Ascending aorta (tissue), 2 donors: ENCODE measurements at regions not wholly inside any gene's neighbourhood (a gene's known extent, or its start where the extent isn't known, plus 50 kb on each side); places are given as distances from the start of the nearest gene placed in this dataset.
A peak's percentile ranks its signal among the peaks of the same experiment; 100 is the strongest.

Source experiments
- DNase-seq, 2 donors: peaks; one replicate each; pipeline ENCODE4 v3.0.0-alpha.2; 2019; ENCODE audit warnings: low spot score in 2 of 2
- H3K27ac ChIP-seq, 2 donors: fragments of 200-600 bp; sonication (generic); one replicate each; pipeline ENCODE4 v1.5.1; 2016 to 2017; ENCODE audit warnings: mild to moderate bottlenecking in 1 of 2
- H3K27me3 ChIP-seq: fragments of 200-600 bp; sonication (generic); one replicate; pipeline ENCODE4 v1.5.1; 2017
- H3K36me3 ChIP-seq, 2 donors: fragments of 200-600 bp; sonication (generic); one replicate each; pipeline ENCODE4 v1.5.1; 2016
- H3K4me1 ChIP-seq, 2 donors: fragments of 200-600 bp; sonication (generic); one replicate each; pipeline ENCODE4 v1.5.1; 2016 to 2017; ENCODE audit warnings: mild to moderate bottlenecking in 1 of 2
- H3K4me3 ChIP-seq, 2 donors: fragments of 200-600 bp; sonication (generic); one replicate each; pipeline ENCODE4 v1.5.1; 2016 to 2017; ENCODE audit warnings: mild to moderate bottlenecking in 1 of 2
- H3K9me3 ChIP-seq, 2 donors: fragments of 200-600 bp; sonication (generic); one replicate each; pipeline ENCODE4 v1.5.1; 2016
- CTCF ChIP-seq, 3 experiments: fragments of 200-600 bp in 2 of 3; fragments of 450-650 bp in 1 of 3; sonication (generic) in 2 of 3; IDR thresholded peaks; one replicate each; pipeline ENCODE4 v1.5.1; 2016 to 2019; ENCODE audit warnings: antibody characterized with exemption in 3 of 3, mild to moderate bottlenecking in 1 of 3, moderate library complexity in 1 of 3
- intact Hi-C: fragments of 100-400 bp; cut with DNase I; formaldehyde crosslinking; loops from one replicate; pipeline ENCODE4 v1.15.1; 2023

- Histone ChIP-seq H3K36me3 (no peaks in the 10 kb centered on the region), H3K27ac (no peak overlapping the region), H3K4me1 (no peaks in the 10 kb centered on the region), H3K27me3 (no peaks in the 10 kb centered on the region), H3K9me3 (no peaks in the 10 kb centered on the region), H3K4me3 (no peak overlapping the region)
- intact Hi-C loops, result no loop called here
- DNase-seq, result no peak
- TF ChIP-seq CTCF (IDR thresholded peaks at IDR 0.05), result peak in 2 of 3 experiments; percentile 31 to 48
These were observed 2084.3 kb downstream of the LRRC4C start for GRCh38 chr11:39374963-39375698.

- no peaks in the 10 kb centered on the region for H3K36me3 ChIP-seq
- H3K27ac ChIP-seq, result no peak overlapping the region
- no peak for TF ChIP-seq CTCF (IDR thresholded peaks at IDR 0.05)
- no peak overlapping the region for H3K4me3 ChIP-seq
- intact Hi-C loops, result no loop called here
- no peaks in the 10 kb centered on the region for H3K27me3 ChIP-seq
- no peak for DNase-seq
- H3K4me1 ChIP-seq, result no peaks in the 10 kb centered on the region
- no peaks in the 10 kb centered on the region for H3K9me3 ChIP-seq
These were observed 2091.9 kb downstream of the LRRC4C start for GRCh38 chr11:39367534-39367933.

GRCh38 chr11:39365809-39366436, 2093.5 kb downstream of the LRRC4C start:
- no peaks in the 10 kb centered on the region for H3K4me1 ChIP-seq
- H3K36me3 ChIP-seq, result no peaks in the 10 kb centered on the region
- no peak overlapping the region for H3K4me3 ChIP-seq
- no peaks in the 10 kb centered on the region for H3K27me3 ChIP-seq
- no peak for DNase-seq
- no peak overlapping the region for H3K27ac ChIP-seq
- intact Hi-C loops, result no loop called here
- no peaks in the 10 kb centered on the region for H3K9me3 ChIP-seq
- no peak for TF ChIP-seq CTCF (IDR thresholded peaks at IDR 0.05)

GRCh38 chr11:39363571-39363970, 2095.9 kb downstream of the LRRC4C start:
- Histone ChIP-seq H3K4me3 (no peak overlapping the region), H3K27me3 (no peaks in the 10 kb centered on the region), H3K36me3 (no peaks in the 10 kb centered on the region), H3K9me3 (no peaks in the 10 kb centered on the region), H3K4me1 (no peaks in the 10 kb centered on the region), H3K27ac (no peak overlapping the region)
- no peak for TF ChIP-seq CTCF (IDR thresholded peaks at IDR 0.05)
- DNase-seq, result no peak
- intact Hi-C loops, result no loop called here

GRCh38 chr11:39361557-39361956, 2097.9 kb downstream of the LRRC4C start:
- Histone ChIP-seq H3K4me1 (no peaks in the 10 kb centered on the region), H3K4me3 (no peak overlapping the region), H3K36me3 (no peaks in the 10 kb centered on the region), H3K9me3 (no peaks in the 10 kb centered on the region), H3K27me3 (no peaks in the 10 kb centered on the region), H3K27ac (no peak overlapping the region)
- no peak for DNase-seq
- intact Hi-C loops, result no loop called here
- TF ChIP-seq CTCF (IDR thresholded peaks at IDR 0.05), result no peak
